ENCODE measurements at regions not wholly inside any gene's neighbourhood (a gene's known extent, or its start where the extent isn't known, plus 50 kb on each side); places are given as distances from the start of the nearest gene placed in this dataset.

GRCh38 chr3:8443829-8444791, 57.5 kb upstream of the LMCD1 start:
- Histone ChIP-seq H2AFZ (ENCODE audit: low read depth, low read length) (peak overlapping the region; percentile 73), H4K20me1 (ENCODE audit: insufficient read depth) (no peaks in the 10 kb centered on the region), H3K36me3 (ENCODE audit: insufficient read depth, low read length) (no peaks in the 10 kb centered on the region), H3K9me3 (ENCODE audit: low read length) (no peaks in the 10 kb centered on the region), H3F3A (ENCODE audit: insufficient read depth, low read length, poor library complexity, severe bottlenecking) (peaks cover 6% of the 10 kb centered on the region), H3K79me2 (replicated peaks; ENCODE audit: insufficient read depth, low read length) (no peaks in the 10 kb centered on the region), H3K9me2 (ENCODE audit: insufficient read depth, low read length) (no peaks in the 10 kb centered on the region), H3K4me2 (ENCODE audit: low read length) (peak overlapping the region; percentile 95), H3K9ac (ENCODE audit: low read length) (peak overlapping the region; percentile 57), H3K27me3 (ENCODE audit: insufficient read depth, low read depth, low read length) (no peaks in the 10 kb centered on the region), H3K27ac (ENCODE audit: low read length) (peak overlapping the region; percentile 93), H3K4me3 (ENCODE audit: low read length) (peak overlapping the region; percentile 56)
- TF ChIP-seq MXI1 (conservative IDR thresholded peaks at IDR 0.05; ENCODE audit: poor library complexity, severe bottlenecking) (peak; percentile 37), SMC3 (conservative IDR thresholded peaks at IDR 0.05; ENCODE audit: poor library complexity) (no peak), EZH2 (IDR thresholded peaks at IDR 0.05; ENCODE audit: borderline replicate concordance, insufficient read depth, low read length, poor library complexity, severe bottlenecking) (no peak), TAF1 (IDR thresholded peaks at IDR 0.05; ENCODE audit: low read depth) (no peak), EP300 (conservative IDR thresholded peaks at IDR 0.05; ENCODE audit: poor library complexity, severe bottlenecking) (peak; percentile 74), RAD21 (conservative IDR thresholded peaks at IDR 0.05) (peak; percentile 49), POLR2AphosphoS5 (IDR thresholded peaks at IDR 0.05) (peak; percentile 75)
- TF ChIP-seq, protein P1, sequence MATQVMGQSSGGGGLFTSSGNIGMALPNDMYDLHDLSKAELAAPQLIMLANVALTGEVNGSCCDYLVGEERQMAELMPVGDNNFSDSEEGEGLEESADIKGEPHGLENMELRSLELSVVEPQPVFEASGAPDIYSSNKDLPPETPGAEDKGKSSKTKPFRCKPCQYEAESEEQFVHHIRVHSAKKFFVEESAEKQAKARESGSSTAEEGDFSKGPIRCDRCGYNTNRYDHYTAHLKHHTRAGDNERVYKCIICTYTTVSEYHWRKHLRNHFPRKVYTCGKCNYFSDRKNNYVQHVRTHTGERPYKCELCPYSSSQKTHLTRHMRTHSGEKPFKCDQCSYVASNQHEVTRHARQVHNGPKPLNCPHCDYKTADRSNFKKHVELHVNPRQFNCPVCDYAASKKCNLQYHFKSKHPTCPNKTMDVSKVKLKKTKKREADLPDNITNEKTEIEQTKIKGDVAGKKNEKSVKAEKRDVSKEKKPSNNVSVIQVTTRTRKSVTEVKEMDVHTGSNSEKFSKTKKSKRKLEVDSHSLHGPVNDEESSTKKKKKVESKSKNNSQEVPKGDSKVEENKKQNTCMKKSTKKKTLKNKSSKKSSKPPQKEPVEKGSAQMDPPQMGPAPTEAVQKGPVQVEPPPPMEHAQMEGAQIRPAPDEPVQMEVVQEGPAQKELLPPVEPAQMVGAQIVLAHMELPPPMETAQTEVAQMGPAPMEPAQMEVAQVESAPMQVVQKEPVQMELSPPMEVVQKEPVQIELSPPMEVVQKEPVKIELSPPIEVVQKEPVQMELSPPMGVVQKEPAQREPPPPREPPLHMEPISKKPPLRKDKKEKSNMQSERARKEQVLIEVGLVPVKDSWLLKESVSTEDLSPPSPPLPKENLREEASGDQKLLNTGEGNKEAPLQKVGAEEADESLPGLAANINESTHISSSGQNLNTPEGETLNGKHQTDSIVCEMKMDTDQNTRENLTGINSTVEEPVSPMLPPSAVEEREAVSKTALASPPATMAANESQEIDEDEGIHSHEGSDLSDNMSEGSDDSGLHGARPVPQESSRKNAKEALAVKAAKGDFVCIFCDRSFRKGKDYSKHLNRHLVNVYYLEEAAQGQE (IDR thresholded peaks at IDR 0.05; ENCODE audit: borderline replicate concordance) = peak; percentile 99
- TF ChIP-seq, protein P2, sequence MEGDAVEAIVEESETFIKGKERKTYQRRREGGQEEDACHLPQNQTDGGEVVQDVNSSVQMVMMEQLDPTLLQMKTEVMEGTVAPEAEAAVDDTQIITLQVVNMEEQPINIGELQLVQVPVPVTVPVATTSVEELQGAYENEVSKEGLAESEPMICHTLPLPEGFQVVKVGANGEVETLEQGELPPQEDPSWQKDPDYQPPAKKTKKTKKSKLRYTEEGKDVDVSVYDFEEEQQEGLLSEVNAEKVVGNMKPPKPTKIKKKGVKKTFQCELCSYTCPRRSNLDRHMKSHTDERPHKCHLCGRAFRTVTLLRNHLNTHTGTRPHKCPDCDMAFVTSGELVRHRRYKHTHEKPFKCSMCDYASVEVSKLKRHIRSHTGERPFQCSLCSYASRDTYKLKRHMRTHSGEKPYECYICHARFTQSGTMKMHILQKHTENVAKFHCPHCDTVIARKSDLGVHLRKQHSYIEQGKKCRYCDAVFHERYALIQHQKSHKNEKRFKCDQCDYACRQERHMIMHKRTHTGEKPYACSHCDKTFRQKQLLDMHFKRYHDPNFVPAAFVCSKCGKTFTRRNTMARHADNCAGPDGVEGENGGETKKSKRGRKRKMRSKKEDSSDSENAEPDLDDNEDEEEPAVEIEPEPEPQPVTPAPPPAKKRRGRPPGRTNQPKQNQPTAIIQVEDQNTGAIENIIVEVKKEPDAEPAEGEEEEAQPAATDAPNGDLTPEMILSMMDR (IDR thresholded peaks at IDR 0.05; ENCODE audit: poor library complexity, severe bottlenecking) = no peak

GRCh38 chr3:8444883-8445282, 56.7 kb upstream of the LMCD1 start:
- Histone ChIP-seq H4K20me1 (ENCODE audit: insufficient read depth) (no peaks in the 10 kb centered on the region), H3K9ac (ENCODE audit: low read length) (peak overlapping the region; percentile 57), H3F3A (ENCODE audit: insufficient read depth, low read length, poor library complexity, severe bottlenecking) (peaks cover 6% of the 10 kb centered on the region), H3K27ac (ENCODE audit: low read length) (peak overlapping the region; percentile 93), H3K36me3 (ENCODE audit: insufficient read depth, low read length) (no peaks in the 10 kb centered on the region), H3K9me3 (ENCODE audit: low read length) (no peaks in the 10 kb centered on the region), H3K9me2 (ENCODE audit: insufficient read depth, low read length) (no peaks in the 10 kb centered on the region), H3K79me2 (replicated peaks; ENCODE audit: insufficient read depth, low read length) (no peaks in the 10 kb centered on the region), H3K4me3 (ENCODE audit: low read length) (peak overlapping the region; percentile 56), H3K27me3 (ENCODE audit: insufficient read depth, low read depth, low read length) (no peaks in the 10 kb centered on the region), H3K4me2 (ENCODE audit: low read length) (peak overlapping the region; percentile 95), H2AFZ (ENCODE audit: low read depth, low read length) (peak overlapping the region; percentile 73)
- TF ChIP-seq EP300 (conservative IDR thresholded peaks at IDR 0.05; ENCODE audit: poor library complexity, severe bottlenecking) = no peak
